ENCODE measurements at regions not wholly inside any gene's neighbourhood (a gene's known extent, or its start where the extent isn't known, plus 50 kb on each side); places are given as distances from the start of the nearest gene placed in this dataset.

DNA sequence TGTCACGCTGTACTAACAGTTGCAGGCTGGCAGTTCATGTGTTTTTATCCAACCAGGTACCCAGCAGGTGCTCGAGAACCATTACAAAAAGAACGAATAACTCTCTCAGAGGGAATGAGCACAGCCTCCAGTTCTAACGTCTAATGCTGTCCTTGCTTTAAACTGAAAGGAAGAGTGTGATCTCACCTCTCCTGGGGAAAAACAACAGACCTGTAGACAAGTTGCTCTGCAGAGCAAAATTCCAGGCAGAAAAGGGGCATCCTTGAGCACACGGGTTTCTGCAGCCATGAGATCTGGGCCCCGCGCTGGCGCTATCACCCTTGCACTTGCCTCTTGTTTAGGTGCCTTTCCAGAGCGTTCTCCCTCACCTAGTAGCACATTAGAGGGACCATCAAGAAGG is 92.5 kb upstream of the DNAH5 start:
- TF ChIP-seq, protein P1, sequence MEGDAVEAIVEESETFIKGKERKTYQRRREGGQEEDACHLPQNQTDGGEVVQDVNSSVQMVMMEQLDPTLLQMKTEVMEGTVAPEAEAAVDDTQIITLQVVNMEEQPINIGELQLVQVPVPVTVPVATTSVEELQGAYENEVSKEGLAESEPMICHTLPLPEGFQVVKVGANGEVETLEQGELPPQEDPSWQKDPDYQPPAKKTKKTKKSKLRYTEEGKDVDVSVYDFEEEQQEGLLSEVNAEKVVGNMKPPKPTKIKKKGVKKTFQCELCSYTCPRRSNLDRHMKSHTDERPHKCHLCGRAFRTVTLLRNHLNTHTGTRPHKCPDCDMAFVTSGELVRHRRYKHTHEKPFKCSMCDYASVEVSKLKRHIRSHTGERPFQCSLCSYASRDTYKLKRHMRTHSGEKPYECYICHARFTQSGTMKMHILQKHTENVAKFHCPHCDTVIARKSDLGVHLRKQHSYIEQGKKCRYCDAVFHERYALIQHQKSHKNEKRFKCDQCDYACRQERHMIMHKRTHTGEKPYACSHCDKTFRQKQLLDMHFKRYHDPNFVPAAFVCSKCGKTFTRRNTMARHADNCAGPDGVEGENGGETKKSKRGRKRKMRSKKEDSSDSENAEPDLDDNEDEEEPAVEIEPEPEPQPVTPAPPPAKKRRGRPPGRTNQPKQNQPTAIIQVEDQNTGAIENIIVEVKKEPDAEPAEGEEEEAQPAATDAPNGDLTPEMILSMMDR (IDR thresholded peaks at IDR 0.05; ENCODE audit: low read length): no peak
- TF ChIP-seq EZH2 (IDR thresholded peaks at IDR 0.05; ENCODE audit: borderline replicate concordance, low read length): no peak
